ENCODE measurements at regions not wholly inside any gene's neighbourhood (a gene's known extent, or its start where the extent isn't known, plus 50 kb on each side); places are given as distances from the start of the nearest gene placed in this dataset.

GRCh38 chrX:40875476-40875875, 140.1 kb upstream of the MED14 start:
- TF ChIP-seq POLR2A (IDR thresholded peaks at IDR 0.05): no peak
- TF ChIP-seq, protein P1, sequence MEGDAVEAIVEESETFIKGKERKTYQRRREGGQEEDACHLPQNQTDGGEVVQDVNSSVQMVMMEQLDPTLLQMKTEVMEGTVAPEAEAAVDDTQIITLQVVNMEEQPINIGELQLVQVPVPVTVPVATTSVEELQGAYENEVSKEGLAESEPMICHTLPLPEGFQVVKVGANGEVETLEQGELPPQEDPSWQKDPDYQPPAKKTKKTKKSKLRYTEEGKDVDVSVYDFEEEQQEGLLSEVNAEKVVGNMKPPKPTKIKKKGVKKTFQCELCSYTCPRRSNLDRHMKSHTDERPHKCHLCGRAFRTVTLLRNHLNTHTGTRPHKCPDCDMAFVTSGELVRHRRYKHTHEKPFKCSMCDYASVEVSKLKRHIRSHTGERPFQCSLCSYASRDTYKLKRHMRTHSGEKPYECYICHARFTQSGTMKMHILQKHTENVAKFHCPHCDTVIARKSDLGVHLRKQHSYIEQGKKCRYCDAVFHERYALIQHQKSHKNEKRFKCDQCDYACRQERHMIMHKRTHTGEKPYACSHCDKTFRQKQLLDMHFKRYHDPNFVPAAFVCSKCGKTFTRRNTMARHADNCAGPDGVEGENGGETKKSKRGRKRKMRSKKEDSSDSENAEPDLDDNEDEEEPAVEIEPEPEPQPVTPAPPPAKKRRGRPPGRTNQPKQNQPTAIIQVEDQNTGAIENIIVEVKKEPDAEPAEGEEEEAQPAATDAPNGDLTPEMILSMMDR (IDR thresholded peaks at IDR 0.05): no peak
